ENCODE measurements at regions not wholly inside any gene's neighbourhood (a gene's known extent, or its start where the extent isn't known, plus 50 kb on each side); places are given as distances from the start of the nearest gene placed in this dataset.

- TF ChIP-seq CTCF (IDR thresholded peaks at IDR 0.05) (no peak), POLR2A (IDR thresholded peaks at IDR 0.05) (no peak)
These were observed 207.6 kb upstream of the S1PR3 start for GRCh38 chr9:88783711-88784083.
